Caki2 (cell line): ENCODE measurements at regions not wholly inside any gene's neighbourhood (a gene's known extent, or its start where the extent isn't known, plus 50 kb on each side); places are given as distances from the start of the nearest gene placed in this dataset.

Experiments
- DNase-seq: peaks from one replicate; pipeline ENCODE4 v3.0.0-alpha.2; 2015; ENCODE audit warnings: low read depth
- in situ Hi-C: cut with HindIII; loops from 2 replicates; pipeline ENCODE4 v1.10.0; 2016; ENCODE audit warnings: low sequenced_read_pairs, low pct_unique_long_range_greater_than_20kb, mixed read lengths

- in situ Hi-C loops, result no loop called here
- DNase-seq, result no peak
These were observed 64.4 kb downstream of the DIO2 start for GRCh38 chr14:80146941-80147340.

GRCh38 chr14:80136358-80136757 lies 74.9 kb downstream of the DIO2 start:
- in situ Hi-C loops, result no loop called here
- peak; percentile 16 for DNase-seq

DNA sequence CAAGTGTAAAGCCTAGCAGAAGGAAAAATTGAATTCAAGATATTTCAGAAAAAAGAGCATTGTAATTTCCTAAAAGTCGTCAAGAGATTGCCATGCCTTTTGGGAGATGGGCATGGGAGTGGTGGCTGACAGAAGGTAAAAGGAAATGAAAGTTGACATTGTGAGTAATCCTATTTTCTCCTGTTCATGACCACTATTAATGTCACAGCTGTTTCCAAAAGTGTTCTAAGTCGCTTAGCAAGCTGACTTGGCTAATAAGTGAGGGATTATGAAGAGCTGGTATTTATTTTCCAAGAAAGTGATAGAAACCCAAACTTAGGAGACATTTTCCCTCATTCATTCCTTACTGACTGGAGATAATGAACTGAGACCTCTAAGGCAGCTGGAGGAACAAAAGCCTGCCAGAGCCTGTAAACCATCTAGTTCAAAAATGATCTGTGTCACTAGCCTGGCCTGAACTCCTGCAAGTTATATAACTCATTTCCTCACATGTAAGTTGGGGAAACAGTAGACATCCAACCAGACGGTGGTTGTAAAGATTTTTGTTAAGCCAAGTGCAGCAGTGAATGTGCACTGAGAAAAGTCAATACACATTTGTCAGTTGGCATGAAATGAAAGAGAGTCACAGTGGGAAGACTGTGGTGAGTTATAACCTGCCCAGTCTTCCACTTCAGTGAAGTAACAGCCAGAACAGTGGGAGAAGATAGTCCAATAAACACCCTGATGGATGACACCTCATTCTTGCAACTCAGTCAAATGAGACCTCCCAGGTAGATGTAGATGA lies 75.8 kb downstream of the DIO2 start:
- in situ Hi-C loops, result no loop called here
- no peak for DNase-seq

DNA sequence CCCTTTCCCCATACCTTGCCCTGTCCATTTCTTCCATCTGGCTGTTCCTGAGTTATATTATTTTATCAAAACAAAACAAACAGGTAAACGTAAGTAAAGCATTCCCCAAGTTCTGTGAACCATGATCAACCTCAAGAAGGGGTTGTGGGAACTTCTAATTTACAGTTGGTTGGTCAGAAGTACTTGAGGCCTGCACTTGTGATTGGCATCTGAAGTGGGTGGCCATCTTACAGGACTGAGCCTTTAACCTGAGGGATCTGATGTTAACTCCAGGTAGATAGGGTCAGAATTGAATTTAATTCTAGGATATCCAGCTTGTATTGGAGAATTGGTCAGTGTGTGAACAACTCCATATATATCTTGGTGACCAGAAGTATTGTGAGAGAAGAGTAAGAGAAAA lies 77.0 kb downstream of the DIO2 start:
- in situ Hi-C loops, result no loop called here
- no peak for DNase-seq

DNA sequence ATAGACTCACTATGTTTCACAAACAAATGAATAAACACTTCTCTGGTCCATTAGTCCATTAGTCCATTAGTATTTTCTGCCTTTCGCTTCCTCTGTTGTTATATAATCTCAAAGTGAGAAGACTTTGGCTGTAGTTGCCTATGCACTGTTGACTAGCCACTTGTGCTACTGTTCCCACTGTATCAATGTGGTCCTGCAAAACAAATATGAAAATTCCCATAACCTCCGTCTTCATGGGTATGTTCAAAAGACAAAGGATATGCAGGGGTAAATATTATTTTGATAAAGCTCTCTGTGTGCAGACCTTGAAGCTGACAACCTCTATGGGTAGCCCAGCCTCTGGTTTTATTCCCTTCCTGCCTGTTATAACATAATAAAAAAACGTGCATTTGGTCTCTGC lies 77.8 kb downstream of the DIO2 start:
- in situ Hi-C loops, result no loop called here
- no peak for DNase-seq

GRCh38 chr14:80127466-80127865 lies 83.8 kb downstream of the DIO2 start:
- in situ Hi-C loops, result no loop called here
- DNase-seq, result no peak

DNA sequence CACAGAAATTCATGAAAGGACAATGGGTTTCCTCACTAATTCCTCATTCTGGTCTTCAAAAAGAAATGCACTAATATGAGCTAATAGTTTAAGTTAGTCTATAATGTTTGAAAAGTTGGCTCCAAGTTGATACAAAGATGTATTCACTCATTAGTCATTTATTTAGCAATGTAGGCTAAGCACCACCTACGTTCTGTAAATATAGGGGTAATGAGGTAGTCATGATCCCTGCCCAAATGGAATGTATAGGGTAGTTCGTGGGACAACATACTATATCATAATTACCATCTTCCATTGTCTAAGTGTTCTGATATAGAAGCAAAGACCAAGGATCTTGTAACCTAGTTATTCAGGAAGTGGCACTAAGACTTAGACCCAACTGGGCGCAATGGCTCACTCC lies 86.5 kb downstream of the DIO2 start:
- DNase-seq, result no peak
- in situ Hi-C loops, result no loop called here

GRCh38 chr14:80117876-80118275 lies 93.4 kb downstream of the DIO2 start:
- in situ Hi-C loops, result no loop called here
- no peak for DNase-seq

GRCh38 chr14:80116157-80116556 lies 95.1 kb downstream of the DIO2 start:
- in situ Hi-C loops, result no loop called here
- DNase-seq, result no peak

- in situ Hi-C loops, result no loop called here
- no peak for DNase-seq
These were observed 100.6 kb downstream of the DIO2 start for GRCh38 chr14:80110721-80111120.

GRCh38 chr14:80109055-80109454 lies 102.2 kb downstream of the DIO2 start:
- in situ Hi-C loops, result no loop called here
- DNase-seq, result no peak

DNA sequence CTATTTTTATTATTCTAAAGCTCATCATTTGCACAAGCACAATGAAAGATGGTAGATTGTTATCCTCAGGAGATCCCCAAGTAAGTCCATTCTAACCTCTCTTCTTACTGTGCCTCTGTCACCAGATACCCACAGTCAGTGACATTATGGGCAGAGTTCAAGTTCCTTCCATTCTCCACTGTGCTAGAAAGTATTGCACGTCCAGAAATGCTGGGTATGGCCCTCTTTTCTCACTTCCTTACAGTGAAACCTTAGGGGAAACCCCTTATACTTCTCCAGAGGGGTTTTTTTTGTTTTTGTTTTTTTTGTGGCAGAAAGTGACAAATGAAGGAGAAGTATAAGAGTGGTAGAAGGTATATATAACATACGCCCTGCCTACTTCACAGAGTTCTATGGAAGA lies 102.9 kb downstream of the DIO2 start:
- DNase-seq, result no peak
- in situ Hi-C loops, result no loop called here

DNA sequence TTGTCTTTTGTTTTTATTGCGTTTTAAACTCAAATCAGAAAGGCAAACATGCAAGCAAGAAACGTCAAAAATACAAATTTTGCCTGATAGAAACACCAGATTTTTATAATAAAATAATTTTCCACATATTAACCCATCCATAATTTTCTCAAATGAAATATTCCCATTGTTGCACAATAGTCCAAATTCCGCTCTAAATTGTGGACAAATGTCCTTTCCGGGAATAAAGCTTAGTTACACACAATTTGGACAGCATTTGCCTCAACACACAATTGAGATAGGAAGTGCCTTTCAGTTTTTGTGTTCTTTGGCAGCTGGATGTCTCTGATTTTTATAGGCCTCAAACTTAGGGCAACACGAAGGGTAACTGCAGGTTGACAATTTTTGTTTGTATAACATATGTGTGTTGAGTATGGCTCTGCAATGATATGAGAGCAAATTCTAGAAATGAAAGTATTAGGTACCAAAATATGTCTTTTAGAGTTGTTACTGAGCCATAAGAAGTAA lies 105.8 kb downstream of the DIO2 start:
- in situ Hi-C loops, result no loop called here
- no peak for DNase-seq

GRCh38 chr14:80101835-80102234 lies 109.5 kb downstream of the DIO2 start:
- in situ Hi-C loops, result no loop called here

GRCh38 chr14:80100681-80101080 lies 110.6 kb downstream of the DIO2 start:
- DNase-seq, result no peak
- in situ Hi-C loops, result no loop called here

More at GRCh38 chr14:80101835-80102234, 109.5 kb downstream of the DIO2 start:
- no peak for DNase-seq

- peak; percentile 59 for DNase-seq
- in situ Hi-C loops, result no loop called here
These were observed 115.7 kb downstream of the DIO2 start for GRCh38 chr14:80095623-80096022.

- no peak for DNase-seq
- in situ Hi-C loops, result no loop called here
These were observed 123.9 kb downstream of the DIO2 start for GRCh38 chr14:80087411-80087810.

DNA sequence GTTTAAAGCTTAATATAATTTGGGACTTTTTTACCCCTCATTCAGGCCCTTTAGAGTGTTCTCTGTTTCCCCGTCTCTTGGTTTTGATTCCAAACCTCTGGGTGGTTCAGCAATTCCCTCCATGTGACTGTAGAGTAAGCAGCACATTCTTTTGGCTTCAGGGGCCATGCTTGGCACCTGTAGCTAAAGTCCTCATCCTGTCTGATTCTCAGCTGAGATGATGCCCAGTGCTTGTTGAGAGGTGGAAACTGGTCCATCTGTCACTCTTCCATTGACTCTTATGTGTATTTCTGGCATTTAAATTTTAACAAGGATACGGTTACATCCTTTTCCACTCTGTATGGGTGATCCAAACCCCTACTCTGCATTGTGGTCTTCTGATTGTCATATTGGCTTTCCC lies 127.1 kb downstream of the DIO2 start:
- DNase-seq, result no peak
- in situ Hi-C loops, result no loop called here

GRCh38 chr14:80080601-80081000 lies 130.7 kb downstream of the DIO2 start:
- no peak for DNase-seq
- in situ Hi-C loops, result no loop called here

- no peak for DNase-seq
- in situ Hi-C loops, result no loop called here
These were observed 132.8 kb downstream of the DIO2 start for GRCh38 chr14:80078501-80078900.
